ENCODE measurements at regions not wholly inside any gene's neighbourhood (a gene's known extent, or its start where the extent isn't known, plus 50 kb on each side); places are given as distances from the start of the nearest gene placed in this dataset.
"Not testable (repeated sequence)": the region's sequence is repeated elsewhere in the genome, so short reads cannot be mapped to it uniquely, and the experiment has no call there.

GRCh38 chr1:4461726-4462290 lies 192.6 kb upstream of the AJAP1 start:
- no peak for DNase-seq

- DNase-seq: no peak
These were observed 191.5 kb upstream of the AJAP1 start for GRCh38 chr1:4462831-4463484.

- no peak for DNase-seq
These were observed 190.8 kb upstream of the AJAP1 start for GRCh38 chr1:4463631-4464030.

DNA sequence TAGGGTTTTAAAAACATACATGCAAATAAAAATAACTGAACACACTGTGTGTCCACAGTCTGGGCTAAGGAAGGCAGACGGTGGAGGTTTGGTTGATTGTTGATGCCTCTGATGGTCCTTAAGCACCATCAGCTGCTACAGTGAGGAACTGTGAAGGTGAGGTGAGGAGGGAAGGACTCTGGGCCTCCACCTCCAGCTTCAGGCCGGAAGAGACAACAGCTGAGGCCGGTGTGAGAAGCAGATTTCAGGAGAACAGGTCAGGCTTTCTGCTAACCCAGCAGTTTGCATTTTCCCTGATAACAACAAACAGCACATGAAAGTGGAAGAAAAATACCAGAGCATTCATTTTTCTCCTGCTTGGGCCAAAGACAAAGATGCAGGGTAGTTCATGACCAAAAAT lies 189.9 kb upstream of the AJAP1 start:
- no peak for DNase-seq

DNA sequence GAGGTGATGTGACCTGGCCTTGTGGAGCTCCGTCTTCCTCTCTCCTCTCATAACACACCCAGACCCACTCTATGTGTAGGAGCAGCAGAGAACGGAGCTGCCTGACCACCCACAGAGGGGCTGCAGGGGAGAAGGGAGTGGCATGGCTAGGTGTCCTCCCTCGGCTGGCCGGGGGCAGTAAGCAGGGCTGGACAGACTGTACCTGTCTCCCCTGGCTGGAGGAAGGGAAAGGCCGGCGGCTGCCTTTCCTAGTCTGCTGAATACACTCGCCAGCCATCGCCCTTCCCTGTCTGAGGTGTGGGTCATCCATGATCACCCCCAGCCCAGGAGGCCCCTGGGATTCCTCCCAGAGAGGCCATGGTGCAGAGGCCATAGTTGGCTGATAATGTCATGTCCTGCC lies 187.2 kb upstream of the AJAP1 start:
- DNase-seq: no peak

- no peak for DNase-seq
These were observed 186.0 kb upstream of the AJAP1 start for GRCh38 chr1:4468386-4468785.

GRCh38 chr1:4468804-4469514 lies 185.4 kb upstream of the AJAP1 start:
- DNase-seq: no peak

DNA sequence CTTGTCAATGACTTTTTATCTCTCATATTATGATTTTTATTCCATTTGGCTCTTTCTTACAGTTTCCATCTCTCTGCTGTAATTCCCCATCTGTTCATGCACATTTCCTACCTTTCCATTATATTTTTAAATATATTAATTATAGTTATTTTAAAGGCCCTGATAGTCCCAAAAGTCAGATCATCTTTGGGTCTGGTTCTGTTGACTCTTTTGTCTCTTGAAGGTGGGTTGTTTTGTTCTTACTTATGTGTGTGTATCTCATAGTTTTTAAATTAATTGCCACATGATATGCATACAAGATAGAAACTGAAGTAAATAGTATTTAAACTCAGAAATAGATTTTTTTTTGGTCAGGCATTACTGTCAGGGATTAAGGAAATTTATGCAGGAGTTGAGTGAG lies 178.0 kb upstream of the AJAP1 start:
- no peak for DNase-seq

- no peak for DNase-seq
These were observed 173.0 kb upstream of the AJAP1 start for GRCh38 chr1:4481451-4481850.

DNA sequence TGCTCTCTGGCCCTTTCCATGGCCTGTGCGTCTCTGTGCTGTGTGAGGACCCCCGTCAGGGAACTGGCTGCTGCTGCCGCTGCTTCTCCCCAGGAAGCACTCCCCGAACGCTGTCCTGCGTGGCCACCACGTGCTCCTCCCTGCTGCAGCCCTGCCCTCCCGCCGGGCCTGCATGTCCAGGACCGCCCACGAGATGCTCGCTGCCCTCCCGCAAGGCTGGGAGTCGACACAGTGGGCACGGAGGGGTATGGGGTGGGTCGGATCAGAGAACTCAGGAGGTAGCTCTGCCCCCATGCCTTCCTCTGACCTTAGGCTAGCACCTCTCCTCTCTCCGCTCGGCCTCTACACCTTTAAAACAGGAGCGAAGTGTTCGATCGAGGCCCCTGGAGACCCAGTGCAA lies 171.9 kb upstream of the AJAP1 start:
- no peak for DNase-seq

DNA sequence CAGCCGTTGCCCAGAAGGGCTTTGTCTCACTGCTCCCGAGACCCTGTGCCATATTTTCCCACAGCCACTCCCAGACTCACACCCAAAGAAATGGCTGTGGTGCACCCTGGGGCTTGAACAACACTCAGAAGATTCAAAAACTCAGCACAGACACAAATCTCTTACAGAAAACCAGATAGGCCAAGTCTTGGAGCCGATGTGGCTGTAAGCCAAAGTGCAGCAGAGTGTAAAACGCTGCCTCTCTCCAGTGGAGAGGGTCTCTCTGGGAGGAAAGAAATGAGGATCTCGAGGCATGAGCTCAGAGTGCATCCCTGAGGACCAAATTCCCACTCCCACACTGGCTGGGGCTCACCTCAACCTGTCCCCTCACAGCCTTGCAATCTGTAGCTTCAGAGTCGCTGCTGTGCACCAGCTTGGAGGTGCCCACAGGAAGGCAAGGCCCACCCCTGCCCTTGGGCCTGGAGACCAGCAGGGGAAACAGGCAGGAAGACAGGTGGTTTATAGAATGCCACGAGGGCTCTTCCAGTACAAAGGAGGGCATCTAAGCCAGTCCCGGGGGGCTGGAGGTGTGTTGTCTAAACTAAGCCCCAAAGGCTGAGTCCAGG lies 171.3 kb upstream of the AJAP1 start:
- peak in 1 of 3 experiments; percentile 18 for DNase-seq

- peak; percentile 9 to 92 (median 58) for DNase-seq
These were observed 169.0 kb upstream of the AJAP1 start for GRCh38 chr1:4485398-4485797.

GRCh38 chr1:4485878-4486277 lies 168.5 kb upstream of the AJAP1 start:
- no peak for DNase-seq

- no peak for DNase-seq
These were observed 167.8 kb upstream of the AJAP1 start for GRCh38 chr1:4486408-4487120.

- no peak for DNase-seq
These were observed 166.4 kb upstream of the AJAP1 start for GRCh38 chr1:4488018-4488417.

DNA sequence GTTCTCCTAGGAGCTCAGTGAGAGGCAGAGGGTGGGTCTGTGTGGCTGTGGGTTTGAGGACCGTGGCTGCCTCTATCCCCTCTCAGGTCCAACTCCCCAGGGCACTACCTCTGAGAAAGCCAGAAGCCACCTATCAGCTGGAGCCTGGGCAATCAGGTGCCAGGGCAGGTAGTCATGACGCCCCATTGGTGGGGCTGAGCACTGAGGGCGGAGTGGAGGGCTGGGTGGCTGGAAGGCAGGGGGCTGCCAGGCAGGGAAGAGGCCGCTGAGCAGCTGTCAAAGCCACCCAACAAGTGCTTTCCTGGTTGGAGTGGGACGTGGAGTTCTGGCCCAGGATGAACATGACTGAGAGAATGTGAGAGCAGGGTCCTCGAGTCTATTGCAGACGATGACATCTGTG lies 164.9 kb upstream of the AJAP1 start:
- no peak for DNase-seq

GRCh38 chr1:4489992-4490391 lies 164.4 kb upstream of the AJAP1 start:
- not testable (repeated sequence) for DNase-seq

GRCh38 chr1:4494027-4494426 lies 160.4 kb upstream of the AJAP1 start:
- DNase-seq: no peak

DNA sequence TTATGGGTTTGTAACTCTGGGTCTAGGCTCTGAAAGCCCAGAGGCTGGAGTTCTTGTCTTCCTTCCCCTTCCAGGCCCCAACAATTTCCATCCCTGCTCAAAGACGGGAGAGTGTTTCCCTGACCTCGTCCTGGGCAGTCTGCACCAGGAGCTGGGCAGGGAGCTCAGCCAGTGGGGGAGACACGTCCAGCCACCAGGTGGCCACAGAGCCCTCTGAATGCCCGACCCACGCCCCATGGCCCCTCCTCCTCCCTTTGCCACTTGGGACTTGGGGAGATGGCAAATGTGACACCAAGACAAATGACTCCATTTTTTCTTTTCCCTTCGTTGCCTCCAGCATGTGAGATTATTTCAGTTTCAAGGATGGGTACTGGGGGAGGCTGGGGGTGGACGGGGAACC lies 159.9 kb upstream of the AJAP1 start:
- peak in 2 of 3 experiments; percentile 4 to 27 for DNase-seq

- DNase-seq: no peak
These were observed 158.6 kb upstream of the AJAP1 start for GRCh38 chr1:4495809-4496208.

- no peak for DNase-seq
These were observed 154.0 kb upstream of the AJAP1 start for GRCh38 chr1:4500441-4500840.

- no peak for DNase-seq
These were observed 147.8 kb upstream of the AJAP1 start for GRCh38 chr1:4506591-4506990.

- no peak for DNase-seq
These were observed 145.2 kb upstream of the AJAP1 start for GRCh38 chr1:4509206-4509605.

All from NCI-H1417 (cell line).